CD4-positive, alpha-beta memory T cell (primary cell): ENCODE measurements at regions not wholly inside any gene's neighbourhood (a gene's known extent, or its start where the extent isn't known, plus 50 kb on each side); places are given as distances from the start of the nearest gene placed in this dataset.

Experiments used
- CTCF ChIA-PET: fragments of 350-600 bp; sonication (Branson Sonifier 250); formaldehyde crosslinking; loops from one replicate; lab custom pipeline; 2021; ENCODE audit warnings: inconsistent platforms; ENCODE audit not compliant: partially characterized antibody; lab: Charles Lee
- POLR2A ChIA-PET: fragments of 350-600 bp; sonication (Branson Sonifier 250); formaldehyde crosslinking; loops from one replicate; lab custom pipeline; 2021; ENCODE audit not compliant: partially characterized antibody; lab: Charles Lee
- DNase-seq, 5 donors: peaks; one replicate each; pipeline versions ENCODE4 v3.0.0 to v3.0.0-alpha.2; 2020 to 2022; ENCODE audit warnings: mixed read lengths in 1 of 5
- H3K27ac ChIP-seq: one replicate; pipeline ENCODE4 v1.7.0; 2013; ENCODE audit warnings: low read depth, low read length
- H3K27me3 ChIP-seq: 2 replicates; pipeline ENCODE4 v1.7.0; 2013; ENCODE audit warnings: mild to moderate bottlenecking, low read length, moderate library complexity; ENCODE audit not compliant: insufficient read depth
- H3K36me3 ChIP-seq: 2 replicates; pipeline ENCODE4 v1.7.0; 2013; ENCODE audit warnings: mild to moderate bottlenecking, low read length, moderate library complexity; ENCODE audit not compliant: insufficient read depth
- H3K4me1 ChIP-seq: 2 replicates; pipeline ENCODE4 v1.7.0; 2013; ENCODE audit warnings: mild to moderate bottlenecking, low read length, moderate library complexity; ENCODE audit not compliant: insufficient read depth
- H3K4me3 ChIP-seq, 2 donors: one replicate each; pipeline ENCODE4 v1.7.0; 2013; ENCODE audit warnings: low read length in 2 of 2, mild to moderate bottlenecking in 1 of 2
- H3K9me3 ChIP-seq, 2 donors: one replicate each; pipeline ENCODE4 v1.7.0; 2013; ENCODE audit warnings: low read length in 2 of 2, control low read depth in 1 of 2; ENCODE audit not compliant: control insufficient read depth in 1 of 2
- H3K27ac Mint-ChIP-seq, 7 donors: one replicate each; pipeline ENCODE4 v1.8.0; 2020 to 2021; ENCODE audit warnings: mixed read lengths in 7 of 7, mild to moderate bottlenecking in 6 of 7, inconsistent platforms in 3 of 7, moderate library complexity in 3 of 7
- H3K27me3 Mint-ChIP-seq, 2 donors: one replicate each; pipeline ENCODE4 v1.8.0; 2020 to 2021; ENCODE audit warnings: mixed read lengths in 2 of 2
- H3K36me3 Mint-ChIP-seq, 2 donors: one replicate each; pipeline ENCODE4 v1.8.0; 2020 to 2021; ENCODE audit warnings: mixed read lengths in 2 of 2, inconsistent platforms in 1 of 2, mild to moderate bottlenecking in 1 of 2
- H3K4me1 Mint-ChIP-seq, 4 donors: one replicate each; pipeline ENCODE4 v1.8.0; 2020 to 2021; ENCODE audit warnings: mixed read lengths in 4 of 4, mild to moderate bottlenecking in 1 of 4
- H3K4me3 Mint-ChIP-seq, 8 donors: one replicate each; pipeline ENCODE4 v1.8.0; 2020 to 2021; ENCODE audit warnings: mixed read lengths in 8 of 8, mild to moderate bottlenecking in 7 of 8, moderate library complexity in 6 of 8, inconsistent platforms in 3 of 8
- H3K9me3 Mint-ChIP-seq, 8 donors: one replicate each; pipeline ENCODE4 v1.8.0; 2020 to 2021; ENCODE audit warnings: mixed read lengths in 8 of 8, mild to moderate bottlenecking in 5 of 8, inconsistent platforms in 3 of 8, moderate library complexity in 1 of 8
- intact Hi-C: fragments of 100-400 bp; cut with micrococcal nuclease; formaldehyde crosslinking; loops from one replicate; pipeline ENCODE4 v1.15.1; 2023

- peaks cover 0 to 2% of the 10 kb centered on the region in 2 donors for H3K27me3 Mint-ChIP-seq
- Histone ChIP-seq H3K4me3 (no peak overlapping the region), H3K36me3 (no peaks in the 10 kb centered on the region), H3K9me3 (no peaks in the 10 kb centered on the region), H3K27ac (no peak overlapping the region), H3K27me3 (no peaks in the 10 kb centered on the region), H3K4me1 (no peaks in the 10 kb centered on the region)
- no peak overlapping the region for H3K27ac Mint-ChIP-seq
- no peak for DNase-seq
- H3K4me1 Mint-ChIP-seq: peaks cover 0 to 2% (median under 1%) of the 10 kb centered on the region in 4 donors
- peaks cover 0 to 15% (median 11%) of the 10 kb centered on the region in 8 donors for H3K9me3 Mint-ChIP-seq
- no peaks in the 10 kb centered on the region for H3K36me3 Mint-ChIP-seq
- CTCF ChIA-PET: no interaction called here
- intact Hi-C loops: no loop called here
- H3K4me3 Mint-ChIP-seq: no peak overlapping the region
- POLR2A ChIA-PET: no interaction called here
These were observed 307.8 kb upstream of the ARRDC4 start for GRCh38 chr15:97652700-97653167.

- no peak overlapping the region for H3K4me3 ChIP-seq
- H3K27me3 Mint-ChIP-seq: peaks cover 0 to 2% of the 10 kb centered on the region in 2 donors
- H3K9me3 ChIP-seq: no peaks in the 10 kb centered on the region
- intact Hi-C loops: no loop called here
- H3K4me3 Mint-ChIP-seq: no peak overlapping the region
- POLR2A ChIA-PET: no interaction called here
- H3K27ac ChIP-seq: no peak overlapping the region
- H3K4me1 Mint-ChIP-seq: peaks cover 0 to 2% (median under 1%) of the 10 kb centered on the region in 4 donors
- H3K36me3 Mint-ChIP-seq: no peaks in the 10 kb centered on the region
- no peaks in the 10 kb centered on the region for H3K36me3 ChIP-seq
- no peak overlapping the region for H3K27ac Mint-ChIP-seq
- peaks cover 0 to 15% (median 9%) of the 10 kb centered on the region in 8 donors for H3K9me3 Mint-ChIP-seq
- CTCF ChIA-PET: no interaction called here
- no peaks in the 10 kb centered on the region for H3K27me3 ChIP-seq
- no peaks in the 10 kb centered on the region for H3K4me1 ChIP-seq
- DNase-seq: no peak
These were observed 306.6 kb upstream of the ARRDC4 start for GRCh38 chr15:97653896-97654295.

- H3K9me3 ChIP-seq: no peaks in the 10 kb centered on the region
- H3K36me3 ChIP-seq: no peaks in the 10 kb centered on the region
- CTCF ChIA-PET: no interaction called here
- Mint-ChIP-seq H3K27me3 (peaks cover 0 to 2% of the 10 kb centered on the region in 2 donors), H3K4me1 (peaks cover 0 to 2% (median under 1%) of the 10 kb centered on the region in 4 donors), H3K4me3 (no peak overlapping the region), H3K27ac (no peak overlapping the region), H3K9me3 (peaks cover 0 to 17% (median 9%) of the 10 kb centered on the region in 8 donors), H3K36me3 (no peaks in the 10 kb centered on the region)
- intact Hi-C loops: no loop called here
- H3K27ac ChIP-seq: no peak overlapping the region
- H3K4me3 ChIP-seq: no peak overlapping the region
- no peaks in the 10 kb centered on the region for H3K27me3 ChIP-seq
- no peak for DNase-seq
- H3K4me1 ChIP-seq: no peaks in the 10 kb centered on the region
- POLR2A ChIA-PET: no interaction called here
These were observed 305.9 kb upstream of the ARRDC4 start for GRCh38 chr15:97654481-97655076.

GRCh38 chr15:97661796-97662195 is 298.7 kb upstream of the ARRDC4 start:
- no peaks in the 10 kb centered on the region for H3K4me1 Mint-ChIP-seq
- H3K9me3 Mint-ChIP-seq: peaks cover 2 to 28% (median 13%) of the 10 kb centered on the region in 8 donors
- H3K27me3 Mint-ChIP-seq: no peaks in the 10 kb centered on the region
- DNase-seq: no peak
- H3K4me3 ChIP-seq: no peak overlapping the region
- H3K36me3 ChIP-seq: no peaks in the 10 kb centered on the region
- ChIA-PET POLR2A (no interaction called here), CTCF (no interaction called here)
- intact Hi-C loops: no loop called here
- no peaks in the 10 kb centered on the region for H3K36me3 Mint-ChIP-seq
- no peaks in the 10 kb centered on the region for H3K27me3 ChIP-seq
- no peak overlapping the region for H3K4me3 Mint-ChIP-seq
- H3K27ac Mint-ChIP-seq: no peak overlapping the region
- no peak overlapping the region for H3K27ac ChIP-seq
- H3K4me1 ChIP-seq: no peaks in the 10 kb centered on the region
- no peaks in the 10 kb centered on the region for H3K9me3 ChIP-seq

GRCh38 chr15:97672586-97672985 is 287.9 kb upstream of the ARRDC4 start:
- Mint-ChIP-seq H3K4me1 (no peaks in the 10 kb centered on the region), H3K27ac (no peak overlapping the region), H3K9me3 (peaks cover 2 to 18% (median 7%) of the 10 kb centered on the region in 8 donors), H3K4me3 (no peak overlapping the region), H3K27me3 (no peaks in the 10 kb centered on the region), H3K36me3 (no peaks in the 10 kb centered on the region)
- DNase-seq: no peak
- intact Hi-C loops: no loop called here
- Histone ChIP-seq H3K27me3 (no peaks in the 10 kb centered on the region), H3K27ac (no peak overlapping the region), H3K4me3 (no peak overlapping the region), H3K36me3 (no peaks in the 10 kb centered on the region), H3K9me3 (no peaks in the 10 kb centered on the region), H3K4me1 (no peaks in the 10 kb centered on the region)
- ChIA-PET CTCF (no interaction called here), POLR2A (no interaction called here)

GRCh38 chr15:97678656-97679055 is 281.8 kb upstream of the ARRDC4 start:
- H3K9me3 Mint-ChIP-seq: peaks cover 0 to 24% (median 10%) of the 10 kb centered on the region in 8 donors
- H3K27ac ChIP-seq: no peak overlapping the region
- H3K4me3 Mint-ChIP-seq: no peak overlapping the region
- no peak for DNase-seq
- no peak overlapping the region for H3K4me3 ChIP-seq
- H3K27me3 Mint-ChIP-seq: no peaks in the 10 kb centered on the region
- no peaks in the 10 kb centered on the region for H3K36me3 Mint-ChIP-seq
- H3K4me1 Mint-ChIP-seq: no peaks in the 10 kb centered on the region
- H3K27ac Mint-ChIP-seq: no peak overlapping the region
- no peaks in the 10 kb centered on the region for H3K4me1 ChIP-seq
- H3K27me3 ChIP-seq: no peaks in the 10 kb centered on the region
- CTCF ChIA-PET: no interaction called here
- POLR2A ChIA-PET: no interaction called here
- intact Hi-C loops: no loop called here
- H3K36me3 ChIP-seq: no peaks in the 10 kb centered on the region
- H3K9me3 ChIP-seq: no peaks in the 10 kb centered on the region

GRCh38 chr15:97679106-97679688 is 281.3 kb upstream of the ARRDC4 start:
- Mint-ChIP-seq H3K4me1 (peaks cover 0 to 2% (median 0%) of the 10 kb centered on the region in 4 donors), H3K4me3 (no peak overlapping the region), H3K27me3 (no peaks in the 10 kb centered on the region), H3K9me3 (peaks cover 0 to 22% (median 9%) of the 10 kb centered on the region in 8 donors), H3K27ac (no peak overlapping the region), H3K36me3 (no peaks in the 10 kb centered on the region)
- intact Hi-C loops: no loop called here
- Histone ChIP-seq H3K27ac (no peak overlapping the region), H3K4me1 (no peaks in the 10 kb centered on the region), H3K36me3 (no peaks in the 10 kb centered on the region), H3K4me3 (no peak overlapping the region), H3K9me3 (no peaks in the 10 kb centered on the region), H3K27me3 (no peaks in the 10 kb centered on the region)
- ChIA-PET POLR2A (no interaction called here), CTCF (no interaction called here)
- no peak for DNase-seq
